ENCODE measurements at regions not wholly inside any gene's neighbourhood (a gene's known extent, or its start where the extent isn't known, plus 50 kb on each side); places are given as distances from the start of the nearest gene placed in this dataset.

DNA sequence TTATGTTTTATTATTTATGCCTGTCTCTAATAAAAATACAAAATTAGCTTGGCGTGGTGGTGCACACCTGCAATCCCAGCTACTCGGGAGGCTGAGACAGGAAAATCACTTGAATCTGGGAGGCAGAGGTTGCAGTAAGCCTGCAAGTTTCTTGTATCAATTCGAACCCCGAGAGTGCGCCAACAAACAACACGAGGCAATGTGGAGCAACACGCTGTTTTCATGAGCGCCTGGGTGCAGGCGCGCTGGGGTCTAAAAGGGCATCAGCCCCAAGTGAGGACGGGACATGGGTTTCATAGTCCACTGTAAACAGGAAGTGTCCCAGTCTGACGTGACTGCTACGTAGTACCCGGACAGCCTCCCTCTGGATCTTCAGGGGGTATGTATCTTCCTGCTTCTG, 1634.6 kb upstream of the AGA start:
- Histone ChIP-seq H3K4me3 (IDR thresholded peaks at IDR 0.05; ENCODE audit: insufficient read depth, low read depth, low read length) (no peak overlapping the region), H3K9ac (no peak overlapping the region), H3K27me3 (ENCODE audit: insufficient read depth, low read depth) (no peaks in the 10 kb centered on the region), H3K4me2 (no peak overlapping the region), H3K36me3 (ENCODE audit: insufficient read depth) (no peaks in the 10 kb centered on the region), H2AFZ (ENCODE audit: low read depth) (no peak overlapping the region), H4K20me1 (ENCODE audit: insufficient read depth) (no peaks in the 10 kb centered on the region), H3K27ac (no peak overlapping the region), H3K79me2 (ENCODE audit: insufficient read depth, low read depth) (no peaks in the 10 kb centered on the region), H3K4me1 (ENCODE audit: low read depth, poor library complexity, severe bottlenecking) (no peaks in the 10 kb centered on the region)
- TF ChIP-seq, protein P1, sequence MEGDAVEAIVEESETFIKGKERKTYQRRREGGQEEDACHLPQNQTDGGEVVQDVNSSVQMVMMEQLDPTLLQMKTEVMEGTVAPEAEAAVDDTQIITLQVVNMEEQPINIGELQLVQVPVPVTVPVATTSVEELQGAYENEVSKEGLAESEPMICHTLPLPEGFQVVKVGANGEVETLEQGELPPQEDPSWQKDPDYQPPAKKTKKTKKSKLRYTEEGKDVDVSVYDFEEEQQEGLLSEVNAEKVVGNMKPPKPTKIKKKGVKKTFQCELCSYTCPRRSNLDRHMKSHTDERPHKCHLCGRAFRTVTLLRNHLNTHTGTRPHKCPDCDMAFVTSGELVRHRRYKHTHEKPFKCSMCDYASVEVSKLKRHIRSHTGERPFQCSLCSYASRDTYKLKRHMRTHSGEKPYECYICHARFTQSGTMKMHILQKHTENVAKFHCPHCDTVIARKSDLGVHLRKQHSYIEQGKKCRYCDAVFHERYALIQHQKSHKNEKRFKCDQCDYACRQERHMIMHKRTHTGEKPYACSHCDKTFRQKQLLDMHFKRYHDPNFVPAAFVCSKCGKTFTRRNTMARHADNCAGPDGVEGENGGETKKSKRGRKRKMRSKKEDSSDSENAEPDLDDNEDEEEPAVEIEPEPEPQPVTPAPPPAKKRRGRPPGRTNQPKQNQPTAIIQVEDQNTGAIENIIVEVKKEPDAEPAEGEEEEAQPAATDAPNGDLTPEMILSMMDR (conservative IDR thresholded peaks at IDR 0.05; ENCODE audit: low read depth, low read length): no peak

DNA sequence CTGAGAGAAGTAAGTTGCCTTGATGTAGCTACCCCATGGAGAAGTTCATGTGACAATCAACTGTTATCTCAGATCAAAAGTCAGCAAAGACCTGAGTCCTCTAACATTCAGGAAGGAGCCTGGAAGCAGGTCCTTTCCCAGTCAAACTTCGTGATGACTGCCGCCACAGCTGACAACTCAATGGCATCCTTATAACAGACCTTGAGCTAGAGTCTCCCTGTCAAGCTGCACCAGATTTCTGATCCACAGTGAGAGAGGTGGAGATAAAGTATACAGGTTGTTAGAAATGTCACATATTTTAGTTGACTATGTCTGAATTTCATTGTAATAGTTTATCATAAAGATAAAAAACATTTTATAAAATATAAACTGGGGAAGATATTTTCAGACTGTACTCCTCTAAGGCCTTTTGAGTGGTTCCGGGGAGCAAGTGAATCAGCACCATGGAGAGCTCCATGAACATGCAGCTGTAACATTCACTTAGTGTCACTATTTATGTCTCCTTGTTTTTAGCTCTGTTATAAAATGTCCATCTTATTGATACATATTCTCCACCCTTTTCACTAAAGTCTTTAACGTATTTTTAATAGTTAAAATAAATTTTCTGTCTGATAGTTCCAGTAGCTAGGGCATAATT, 1653.5 kb upstream of the AGA start:
- Histone ChIP-seq H3K27me3 (ENCODE audit: insufficient read depth, low read depth) (no peaks in the 10 kb centered on the region), H4K20me1 (ENCODE audit: insufficient read depth) (no peaks in the 10 kb centered on the region), H3K27ac (no peak overlapping the region), H3K4me2 (no peak overlapping the region), H3K4me3 (IDR thresholded peaks at IDR 0.05; ENCODE audit: insufficient read depth, low read depth, low read length) (no peak overlapping the region), H3K79me2 (ENCODE audit: insufficient read depth, low read depth) (no peaks in the 10 kb centered on the region), H3K36me3 (ENCODE audit: insufficient read depth) (no peaks in the 10 kb centered on the region), H3K9ac (no peak overlapping the region), H3K4me1 (ENCODE audit: low read depth, poor library complexity, severe bottlenecking) (no peaks in the 10 kb centered on the region), H2AFZ (ENCODE audit: low read depth) (no peak overlapping the region)
- TF ChIP-seq, protein P1 (conservative IDR thresholded peaks at IDR 0.05; ENCODE audit: low read depth, low read length): no peak

DNA sequence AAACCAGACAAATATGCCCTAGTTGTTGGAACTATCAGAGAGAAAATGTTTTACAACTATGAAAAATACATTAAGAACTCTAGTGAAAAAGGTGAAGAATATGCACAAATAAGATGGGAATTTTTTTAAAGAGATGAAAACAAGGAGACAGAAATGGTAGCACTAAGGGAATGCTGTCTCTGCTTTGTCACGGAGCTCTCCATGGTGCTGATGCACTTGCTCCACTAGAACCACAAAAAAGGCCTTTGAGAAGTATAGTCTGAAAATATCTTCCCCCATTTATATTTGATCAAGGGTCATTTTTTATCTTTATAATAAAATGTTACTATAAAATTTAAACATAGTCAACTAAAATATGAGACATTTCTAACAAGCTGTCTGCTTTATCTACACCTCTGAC, 1655.5 kb upstream of the AGA start:
- Histone ChIP-seq H3K27ac (no peak overlapping the region), H3K4me1 (ENCODE audit: low read depth, poor library complexity, severe bottlenecking) (no peaks in the 10 kb centered on the region), H3K9ac (no peak overlapping the region), H3K4me2 (no peak overlapping the region), H3K36me3 (ENCODE audit: insufficient read depth) (no peaks in the 10 kb centered on the region), H4K20me1 (ENCODE audit: insufficient read depth) (no peaks in the 10 kb centered on the region), H3K27me3 (ENCODE audit: insufficient read depth, low read depth) (no peaks in the 10 kb centered on the region), H3K79me2 (ENCODE audit: insufficient read depth, low read depth) (no peaks in the 10 kb centered on the region), H2AFZ (ENCODE audit: low read depth) (no peak overlapping the region), H3K4me3 (IDR thresholded peaks at IDR 0.05; ENCODE audit: insufficient read depth, low read depth, low read length) (no peak overlapping the region)
- TF ChIP-seq, protein P1 (conservative IDR thresholded peaks at IDR 0.05; ENCODE audit: low read depth, low read length): no peak

DNA sequence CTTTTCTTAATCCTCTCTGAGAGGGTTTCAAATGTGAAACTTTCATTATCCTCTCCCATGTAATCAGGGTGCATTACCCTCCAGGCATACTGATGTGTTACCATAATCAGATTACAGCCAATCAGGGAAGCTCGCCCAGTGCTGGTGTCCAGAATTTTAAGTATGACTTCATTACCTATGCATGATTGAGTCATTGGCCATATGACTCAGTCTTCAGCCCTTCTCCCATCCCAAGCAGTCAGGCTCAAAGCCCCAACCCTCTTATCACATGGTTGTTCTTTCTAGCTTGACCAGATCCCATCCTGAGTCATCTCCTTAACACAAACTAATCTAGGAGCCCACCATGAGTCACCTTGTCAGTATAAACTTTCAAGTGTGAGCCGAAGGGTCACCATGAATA, 1668.1 kb upstream of the AGA start:
- Histone ChIP-seq H3K9ac (no peak overlapping the region), H3K79me2 (ENCODE audit: insufficient read depth, low read depth) (no peaks in the 10 kb centered on the region), H2AFZ (ENCODE audit: low read depth) (no peak overlapping the region)

More for the DNA sequence above, 1668.1 kb upstream of the AGA start:
- Histone ChIP-seq H3K27me3 (ENCODE audit: insufficient read depth, low read depth) (no peaks in the 10 kb centered on the region), H3K4me1 (ENCODE audit: low read depth, poor library complexity, severe bottlenecking) (no peaks in the 10 kb centered on the region), H3K27ac (no peak overlapping the region), H4K20me1 (ENCODE audit: insufficient read depth) (no peaks in the 10 kb centered on the region), H3K4me2 (no peak overlapping the region), H3K36me3 (ENCODE audit: insufficient read depth) (no peaks in the 10 kb centered on the region), H3K4me3 (IDR thresholded peaks at IDR 0.05; ENCODE audit: insufficient read depth, low read depth, low read length) (no peak overlapping the region)
- TF ChIP-seq, protein P1 (conservative IDR thresholded peaks at IDR 0.05; ENCODE audit: low read depth, low read length): no peak

All from KMS-11 (cell line).